AG20443 (cell line): ENCODE measurements at regions not wholly inside any gene's neighbourhood (a gene's known extent, or its start where the extent isn't known, plus 50 kb on each side); places are given as distances from the start of the nearest gene placed in this dataset.

Experiments
- DNase-seq: peaks from one replicate; pipeline ENCODE4 v3.0.0; 2012; ENCODE audit warnings: low spot score, mixed read lengths

GRCh38 chr3:88573472-88573871 is 423.7 kb downstream of the C3orf38 start:
- no peak for DNase-seq

- DNase-seq: no peak
These were observed 424.4 kb downstream of the C3orf38 start for GRCh38 chr3:88574146-88574545.

GRCh38 chr3:88584451-88584850 is 434.7 kb downstream of the C3orf38 start:
- no peak for DNase-seq

GRCh38 chr3:88586121-88586640 is 436.4 kb downstream of the C3orf38 start:
- DNase-seq: no peak

GRCh38 chr3:88589138-88589537 is 439.4 kb downstream of the C3orf38 start:
- DNase-seq: no peak

- DNase-seq: no peak
These were observed 445.3 kb downstream of the C3orf38 start for GRCh38 chr3:88595026-88595425.

GRCh38 chr3:88596451-88596850 is 446.7 kb downstream of the C3orf38 start:
- DNase-seq: no peak

- DNase-seq: no peak
These were observed 461.1 kb downstream of the C3orf38 start for GRCh38 chr3:88610820-88611219.

- no peak for DNase-seq
These were observed 462.1 kb downstream of the C3orf38 start for GRCh38 chr3:88611826-88612326.

GRCh38 chr3:88616413-88616812 is 466.7 kb downstream of the C3orf38 start:
- DNase-seq: no peak

GRCh38 chr3:88617283-88617682 is 467.5 kb downstream of the C3orf38 start:
- DNase-seq: no peak

GRCh38 chr3:88618021-88618645 is 468.4 kb downstream of the C3orf38 start:
- no peak for DNase-seq

- DNase-seq: no peak
These were observed 471.8 kb downstream of the C3orf38 start for GRCh38 chr3:88621586-88621985.

GRCh38 chr3:88623709-88624108 is 473.9 kb downstream of the C3orf38 start:
- DNase-seq: no peak

GRCh38 chr3:88626456-88627120 is 476.8 kb downstream of the C3orf38 start:
- DNase-seq: no peak

- no peak for DNase-seq
These were observed 478.5 kb upstream of the EPHA3 start for GRCh38 chr3:88628901-88629300.

GRCh38 chr3:88632226-88632625 is 475.2 kb upstream of the EPHA3 start:
- DNase-seq: no peak

- DNase-seq: no peak
These were observed 466.8 kb upstream of the EPHA3 start for GRCh38 chr3:88640581-88640980.

GRCh38 chr3:88641033-88641604 is 466.3 kb upstream of the EPHA3 start:
- DNase-seq: peak; percentile 11

GRCh38 chr3:88657459-88657858 is 450.0 kb upstream of the EPHA3 start:
- no peak for DNase-seq

GRCh38 chr3:88661433-88661824 is 446.0 kb upstream of the EPHA3 start:
- no peak for DNase-seq

- no peak for DNase-seq
These were observed 439.2 kb upstream of the EPHA3 start for GRCh38 chr3:88668180-88668579.

- DNase-seq: no peak
These were observed 435.8 kb upstream of the EPHA3 start for GRCh38 chr3:88671573-88671972.
